Sciatic nerve (tissue), 2 donors: ENCODE measurements at regions not wholly inside any gene's neighbourhood (a gene's known extent, or its start where the extent isn't known, plus 50 kb on each side); places are given as distances from the start of the nearest gene placed in this dataset.
A peak's percentile ranks its signal among the peaks of the same experiment; 100 is the strongest.
"Not testable (repeated sequence)": the region's sequence is repeated elsewhere in the genome, so short reads cannot be mapped to it uniquely, and the experiment has no call there.

Experiments used
- ATAC-seq: fragments of 200-7000 bp; cut with Tn5 transposase; one replicate; pipeline ENCODE4 v1.9.1; 2020; ENCODE audit warnings: mild to moderate bottlenecking, moderate library complexity
- DNase-seq: peaks from one replicate; pipeline ENCODE4 v3.0.0-alpha.2; 2020; ENCODE audit warnings: low spot score
- intact Hi-C: fragments of 100-400 bp; cut with DNase I; formaldehyde crosslinking; loops from one replicate; pipeline ENCODE4 v1.14.2; 2022
- donor health status: DM: no; HTN: no; CAD: no.
- donor health status: DM: no; HTN: no; CAD: no.

DNA sequence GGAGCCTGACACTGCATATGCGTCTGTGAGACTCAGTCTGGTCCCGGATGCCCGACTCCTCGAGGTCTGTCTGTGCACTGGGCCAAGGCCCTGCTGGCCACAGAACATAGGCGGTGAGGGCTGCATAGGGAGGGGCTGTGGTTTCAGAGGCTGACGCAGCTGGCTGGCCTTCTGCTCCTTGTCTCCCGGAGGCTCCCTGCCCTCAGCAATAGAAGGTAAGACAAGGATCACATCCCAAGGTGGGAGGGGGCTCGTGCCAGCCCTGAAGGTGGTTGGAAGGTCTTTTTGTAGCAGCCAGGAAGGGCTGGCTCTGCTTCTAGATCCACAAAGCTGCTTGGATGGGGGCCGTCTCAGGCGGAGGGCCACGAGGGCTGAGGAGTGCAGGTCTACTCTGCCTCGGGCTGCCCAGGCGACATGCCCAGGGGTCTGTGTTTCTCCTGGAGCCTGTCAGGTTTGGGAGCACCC, 239.8 kb upstream of the SULF2 start:
- intact Hi-C loops = no loop called here
- ATAC-seq = peak; percentile 98
- DNase-seq = peak; percentile 78

- intact Hi-C loops = no loop called here
- no peak for DNase-seq
- peak; percentile 17 for ATAC-seq
These were observed 239.3 kb upstream of the SULF2 start for GRCh38 chr20:48024539-48024938.

GRCh38 chr20:48020696-48021095, 235.4 kb upstream of the SULF2 start:
- DNase-seq, intact Hi-C loops, ATAC-seq: not testable (repeated sequence)

DNA sequence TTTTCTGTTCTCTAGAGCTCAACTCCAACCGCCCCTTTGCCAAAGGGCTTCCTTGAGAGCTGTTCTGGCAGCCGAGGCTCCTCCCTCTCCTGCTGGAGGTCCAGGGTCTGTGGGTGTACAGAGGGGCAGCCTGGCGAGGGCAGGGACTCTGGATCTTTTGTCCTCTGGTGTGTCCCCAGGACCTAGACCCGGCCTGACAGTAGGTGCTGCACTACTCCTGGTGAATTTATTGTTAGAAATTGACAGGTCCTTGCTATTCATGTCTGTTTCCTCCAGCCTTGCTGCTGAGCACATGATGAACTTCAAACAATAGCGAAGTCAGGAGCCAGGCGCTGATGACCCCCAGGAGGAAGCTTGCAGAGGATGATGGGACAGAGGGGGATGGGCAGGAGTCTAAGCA, 234.7 kb upstream of the SULF2 start:
- DNase-seq (no peak), ATAC-seq (no peak)
- intact Hi-C loops = no loop called here

GRCh38 chr20:48019496-48019895, 234.2 kb upstream of the SULF2 start:
- DNase-seq = no peak
- intact Hi-C loops = no loop called here

DNA sequence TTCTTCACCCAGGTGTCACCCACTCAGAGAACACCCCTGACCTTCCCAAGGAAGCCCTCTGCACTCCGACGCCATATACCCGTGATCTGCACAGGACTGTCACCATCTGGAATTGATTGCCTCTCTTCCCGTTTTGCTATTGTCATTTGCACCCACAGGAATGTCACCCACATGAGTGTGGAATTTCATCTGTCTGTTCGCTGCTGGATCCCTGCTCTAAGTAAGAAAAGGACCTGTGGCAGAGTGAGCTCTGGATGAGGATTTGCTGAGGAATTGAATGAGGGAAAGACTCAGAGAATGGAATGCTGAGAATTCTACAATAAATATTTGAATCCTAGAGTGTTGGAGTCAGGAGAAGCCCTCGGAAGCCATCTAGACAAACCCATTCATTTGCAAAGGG, 233.6 kb upstream of the SULF2 start:
- ATAC-seq, intact Hi-C loops, DNase-seq: not testable (repeated sequence)

More at GRCh38 chr20:48019496-48019895, 234.2 kb upstream of the SULF2 start:
- no peak for ATAC-seq

GRCh38 chr20:48017992-48018391, 232.7 kb upstream of the SULF2 start:
- intact Hi-C loops = no loop called here
- ATAC-seq (no peak), DNase-seq (no peak)

DNA sequence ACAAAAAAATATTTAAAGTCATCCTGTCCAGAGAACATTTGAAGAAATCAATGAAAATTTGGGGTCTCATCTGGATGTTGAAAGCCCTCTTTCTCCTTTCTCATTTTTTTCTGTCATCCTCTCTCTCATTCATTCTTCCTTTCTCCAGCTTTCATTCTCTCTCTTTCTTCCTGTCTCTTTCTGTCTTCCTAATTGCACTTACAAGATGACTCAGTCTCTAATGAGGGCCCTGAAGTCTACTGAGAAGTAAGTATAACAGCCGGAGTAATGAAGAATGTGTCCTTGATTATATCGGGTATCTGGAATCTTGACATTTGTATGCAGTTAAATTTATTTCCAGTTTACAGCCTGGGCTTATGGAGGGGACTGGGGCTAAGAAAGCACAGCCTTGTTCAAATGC, 232.2 kb upstream of the SULF2 start:
- intact Hi-C loops = no loop called here

DNA sequence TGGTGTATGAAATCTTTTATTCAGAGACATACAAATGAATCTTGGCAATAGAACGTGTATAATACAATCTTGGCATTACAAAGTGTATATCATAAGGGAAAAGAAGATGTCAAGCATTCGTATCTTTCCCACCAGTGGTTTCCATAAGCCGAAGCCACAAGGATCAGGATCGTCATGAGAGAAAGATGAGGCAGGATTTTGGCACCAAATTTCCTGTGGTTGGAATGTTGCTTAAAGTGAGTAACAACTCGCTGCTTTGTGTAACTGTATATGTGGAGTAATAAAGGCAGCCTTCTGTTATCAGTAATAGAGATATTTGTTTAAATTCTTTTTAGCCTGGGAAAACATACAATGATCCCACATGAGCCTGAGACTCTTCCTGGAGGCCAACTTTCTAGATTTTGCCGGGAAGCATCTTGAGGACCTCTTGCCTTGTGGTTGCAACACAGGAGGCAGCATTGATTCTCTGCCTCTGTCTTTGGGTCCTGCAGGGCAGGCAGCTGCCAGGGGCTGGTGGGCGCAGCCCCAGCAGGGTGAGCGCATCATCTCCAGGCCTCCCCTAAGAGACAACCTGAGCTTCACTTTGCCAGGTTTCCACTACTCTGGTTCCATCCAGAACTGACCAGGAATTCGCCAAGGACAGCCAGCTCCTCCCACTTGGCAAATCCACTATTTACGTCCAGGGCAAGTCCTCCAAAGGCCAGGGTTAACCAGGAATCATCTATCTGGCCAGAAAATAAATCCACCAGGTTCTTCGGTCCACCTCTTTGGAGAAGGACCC, 230.9 kb upstream of the SULF2 start:
- ATAC-seq = peak; percentile 62
- intact Hi-C loops = no loop called here
- DNase-seq = no peak

More for the DNA sequence above, 232.2 kb upstream of the SULF2 start:
- DNase-seq (no peak), ATAC-seq (no peak)

DNA sequence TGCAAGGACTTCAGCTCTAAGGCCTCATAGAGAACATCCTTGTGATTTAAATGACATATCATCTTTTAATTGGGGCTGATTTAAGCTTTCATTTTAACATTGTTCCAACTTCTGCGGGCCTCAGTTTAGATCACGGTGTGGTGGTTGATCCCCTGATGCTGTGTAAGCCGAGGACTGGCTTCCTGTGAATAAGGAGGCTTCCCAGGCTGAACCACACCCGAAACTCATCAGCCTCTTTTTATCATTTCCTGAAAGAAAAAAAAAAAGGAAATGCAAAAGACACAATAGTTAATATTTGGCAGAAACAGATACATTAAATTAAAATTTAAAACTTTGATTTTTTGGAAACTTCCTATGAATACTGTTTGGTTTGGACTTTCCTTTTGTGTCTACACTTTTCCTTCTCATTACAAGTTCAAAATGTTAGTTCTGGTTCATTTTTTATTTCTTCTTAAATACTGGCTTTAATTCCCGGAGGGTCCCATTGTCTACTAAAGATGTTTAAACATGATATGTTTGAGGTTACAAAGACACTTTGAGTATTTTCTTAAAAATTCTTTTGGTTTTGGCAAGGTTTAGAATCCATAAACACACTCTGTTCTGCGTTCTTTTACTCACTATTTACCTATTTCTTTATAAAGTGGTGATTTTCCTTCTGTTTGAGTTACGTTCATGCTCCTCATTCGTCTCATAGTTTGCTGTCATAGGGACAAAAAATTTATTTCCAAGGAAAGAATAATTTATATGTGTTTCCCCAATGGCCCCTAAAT, 230.0 kb upstream of the SULF2 start:
- ATAC-seq = peak; percentile 40
- intact Hi-C loops = no loop called here
- DNase-seq = no peak

GRCh38 chr20:48012401-48012974, 227.2 kb upstream of the SULF2 start:
- DNase-seq (no peak), ATAC-seq (no peak)
- intact Hi-C loops = no loop called here

DNA sequence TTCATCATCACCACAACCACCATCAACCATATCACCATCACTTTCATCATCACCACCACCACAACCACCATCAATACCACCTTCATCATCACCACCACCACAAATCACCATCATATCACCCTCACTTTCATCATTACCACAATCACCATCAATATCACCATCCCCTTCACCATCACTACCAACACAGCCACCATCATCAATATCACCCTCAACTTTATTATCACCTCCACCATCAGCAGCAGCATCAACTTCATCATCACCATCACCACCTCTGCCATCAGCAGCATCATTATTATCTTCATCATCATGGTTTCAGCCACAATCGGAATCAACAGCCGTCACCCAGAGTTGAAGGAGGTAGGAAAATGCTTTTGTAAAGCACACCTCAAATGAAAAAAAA, 225.7 kb upstream of the SULF2 start:
- intact Hi-C loops = no loop called here
- DNase-seq (no peak), ATAC-seq (no peak)

DNA sequence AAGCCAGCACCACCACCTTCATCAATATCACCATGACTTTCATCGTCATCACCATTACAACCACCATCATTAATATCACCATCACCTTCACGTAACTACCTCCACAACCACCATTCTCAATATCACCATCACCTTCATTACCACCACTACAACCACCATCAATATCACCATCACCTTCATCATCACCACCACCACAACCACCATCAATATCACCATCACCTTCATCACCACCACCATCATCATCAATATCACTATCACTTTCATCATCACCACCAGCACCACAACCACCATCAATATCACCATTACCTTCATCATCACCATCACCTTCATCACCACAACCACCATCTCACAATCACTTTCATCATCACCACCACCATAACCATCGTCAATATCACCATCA, 225.3 kb upstream of the SULF2 start:
- intact Hi-C loops = no loop called here
- ATAC-seq (no peak), DNase-seq (no peak)

GRCh38 chr20:48008850-48009515, 223.7 kb upstream of the SULF2 start:
- intact Hi-C loops = no loop called here
- ATAC-seq (no peak), DNase-seq (no peak)

DNA sequence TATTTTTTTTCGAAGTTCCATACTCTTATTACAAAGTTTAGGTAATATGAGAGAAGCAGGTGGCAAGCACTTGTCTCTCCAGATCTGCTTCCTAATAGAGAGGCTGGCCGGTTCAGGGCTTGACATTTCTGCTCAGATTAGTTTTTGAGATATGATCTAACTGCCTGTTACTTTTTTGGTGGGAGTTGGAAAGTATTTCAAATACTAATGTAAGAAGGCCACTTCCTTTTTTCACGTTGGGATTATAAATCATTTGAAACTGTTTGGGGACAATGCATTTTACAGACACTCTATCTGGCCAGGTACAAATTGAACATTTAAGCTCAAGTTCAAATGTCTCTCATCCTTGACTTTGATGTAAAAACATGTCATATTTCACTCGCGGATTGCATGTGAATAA, 222.1 kb upstream of the SULF2 start:
- ATAC-seq = no peak
- DNase-seq = no peak
- intact Hi-C loops = no loop called here

DNA sequence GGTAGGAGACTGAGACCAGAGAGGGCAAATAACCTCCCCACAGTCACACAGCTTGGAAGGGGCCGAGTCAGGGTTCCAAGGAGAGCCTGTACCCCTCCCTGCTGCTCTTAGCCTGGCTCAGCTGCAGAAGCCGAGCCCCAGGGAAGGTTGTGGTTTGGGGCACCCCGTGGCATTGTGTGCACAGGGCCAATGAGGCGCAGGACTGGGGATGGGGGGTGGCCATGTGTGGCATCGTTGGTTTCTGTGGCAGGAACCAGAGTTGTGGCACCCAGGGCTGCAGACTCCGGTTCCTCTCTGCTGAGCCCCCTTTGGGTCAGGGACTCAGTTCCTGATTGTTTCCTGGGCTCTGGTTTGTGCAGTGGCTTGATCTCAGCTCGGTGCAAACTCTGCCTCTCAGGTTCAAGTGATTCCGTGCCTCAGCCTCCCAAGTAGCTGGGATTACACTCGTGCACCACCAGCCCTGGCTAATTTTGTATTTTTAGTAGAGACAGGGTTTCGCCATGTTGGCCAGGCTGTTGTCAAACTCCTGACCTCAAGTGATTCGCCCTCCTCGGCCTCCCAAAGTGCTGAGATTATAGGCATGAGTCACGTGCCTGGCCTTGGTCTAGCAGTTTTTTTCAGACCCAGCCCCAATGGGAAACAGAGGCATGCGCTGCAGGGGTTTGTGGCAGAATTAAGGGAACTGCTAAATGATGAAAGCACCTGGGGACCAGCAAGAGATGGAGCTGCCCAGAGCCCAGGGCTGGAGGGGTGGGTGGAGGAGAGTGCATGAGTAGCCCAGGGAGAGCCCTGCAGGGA, 221.0 kb upstream of the SULF2 start:
- ATAC-seq = no peak
- intact Hi-C loops = no loop called here
- DNase-seq = no peak

DNA sequence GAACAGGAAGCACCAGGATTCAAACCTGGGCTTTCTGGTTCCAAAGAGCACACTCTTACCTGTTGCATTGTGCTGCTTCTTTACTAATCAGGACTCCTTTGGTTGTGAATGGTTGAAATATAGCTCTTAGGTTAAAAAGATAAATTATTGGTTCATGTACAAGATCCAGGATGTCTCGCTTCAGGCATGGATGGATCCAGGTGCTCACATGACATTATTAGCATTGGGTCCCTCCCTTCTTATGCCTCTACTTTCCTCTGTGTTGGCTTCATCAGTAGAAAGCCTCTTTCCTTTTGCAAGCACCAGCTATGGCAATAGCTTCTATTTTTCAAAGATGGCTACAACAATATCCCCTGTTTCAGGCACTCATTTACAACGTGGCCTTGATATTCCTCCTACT, 217.7 kb upstream of the SULF2 start:
- intact Hi-C loops = no loop called here
- DNase-seq (no peak), ATAC-seq (no peak)

DNA sequence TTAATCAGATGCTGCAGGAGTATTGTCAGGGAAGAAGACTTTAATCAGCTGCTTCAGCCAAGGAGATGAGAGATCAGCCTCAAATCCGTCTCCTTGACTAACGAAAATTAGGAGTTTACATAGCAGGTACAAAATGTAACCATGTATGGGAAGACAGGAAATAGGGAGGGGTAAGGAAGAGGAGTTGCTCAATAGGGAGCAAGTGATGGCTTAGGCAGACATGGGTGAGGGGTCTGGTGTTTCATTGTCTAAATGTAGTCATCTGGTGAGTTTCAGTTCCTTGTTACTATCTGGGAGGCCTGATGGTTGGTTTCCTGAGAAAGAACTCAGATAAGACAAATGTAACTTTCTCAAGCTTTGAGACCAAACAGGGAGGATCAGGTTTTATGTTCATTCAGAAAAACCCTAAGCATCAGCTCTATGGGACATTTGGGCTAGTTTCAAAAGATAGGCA, 217.3 kb upstream of the SULF2 start:
- no peak for DNase-seq
- intact Hi-C loops = no loop called here
- ATAC-seq = no peak

GRCh38 chr20:47999166-47999565, 213.9 kb upstream of the SULF2 start:
- intact Hi-C loops = no loop called here
- DNase-seq (no peak), ATAC-seq (no peak)
